GM23248 (cell line): ENCODE measurements at regions not wholly inside any gene's neighbourhood (a gene's known extent, or its start where the extent isn't known, plus 50 kb on each side); places are given as distances from the start of the nearest gene placed in this dataset.

Experiments used
- EZH2 ChIP-seq: fragments of 200-600 bp; sonication (generic); IDR thresholded peaks from 2 replicates; pipeline ENCODE4 v1.6.1; 2018; ENCODE audit warnings: antibody characterized with exemption, mild to moderate bottlenecking; ENCODE audit not compliant: insufficient read depth, poor library complexity, severe bottlenecking
- EZH2phosphoT487 ChIP-seq: fragments of 200-600 bp; sonication (generic); IDR thresholded peaks from 2 replicates; pipeline ENCODE4 v1.6.1; 2018; ENCODE audit warnings: antibody characterized with exemption, moderate library complexity, mild to moderate bottlenecking, low read depth; ENCODE audit not compliant: insufficient read depth

GRCh38 chr12:43158126-43158525 is 393.9 kb downstream of the ADAMTS20 start:
- no peak for TF ChIP-seq EZH2
- no peak for TF ChIP-seq EZH2phosphoT487
